ELR (cell line): ENCODE measurements at regions not wholly inside any gene's neighbourhood (a gene's known extent, or its start where the extent isn't known, plus 50 kb on each side); places are given as distances from the start of the nearest gene placed in this dataset.
A peak's percentile ranks its signal among the peaks of the same experiment; 100 is the strongest.
"Not testable (repeated sequence)": the region's sequence is repeated elsewhere in the genome, so short reads cannot be mapped to it uniquely, and the experiment has no call there.

Experiments
- DNase-seq: peaks from one replicate; pipeline ENCODE4 v3.0.0-alpha.2; 2015; ENCODE audit warnings: low read depth

DNA sequence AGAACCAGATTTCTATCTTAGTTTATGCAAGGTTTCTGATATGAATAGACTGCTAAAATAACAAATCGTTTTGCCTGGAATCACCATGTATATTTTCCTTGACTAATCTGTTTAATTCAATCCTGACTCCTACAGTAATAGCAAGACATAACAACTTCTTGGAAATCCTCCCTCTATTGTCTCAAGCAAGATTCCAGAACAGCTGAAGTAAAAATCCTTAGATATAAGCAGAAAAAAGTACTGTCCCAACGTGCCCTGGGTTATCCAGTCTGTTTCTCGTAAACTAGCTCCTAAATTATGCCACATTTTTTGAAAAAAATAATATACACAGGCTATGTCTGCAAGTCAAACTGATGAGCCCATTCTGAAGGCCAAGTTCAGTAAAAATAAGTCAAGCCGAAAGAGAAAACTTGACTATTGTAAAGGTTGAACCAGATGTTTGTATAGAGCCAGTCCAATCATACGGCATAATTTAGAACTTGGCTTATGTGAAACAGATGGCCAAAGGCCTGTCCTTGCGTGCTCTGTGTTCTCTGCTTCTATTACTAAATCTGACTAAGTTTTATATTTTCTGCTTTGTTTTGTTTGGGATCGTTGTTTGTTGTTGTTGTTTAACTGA, 341.6 kb upstream of the NRSN1 start:
- DNase-seq, result no peak

DNA sequence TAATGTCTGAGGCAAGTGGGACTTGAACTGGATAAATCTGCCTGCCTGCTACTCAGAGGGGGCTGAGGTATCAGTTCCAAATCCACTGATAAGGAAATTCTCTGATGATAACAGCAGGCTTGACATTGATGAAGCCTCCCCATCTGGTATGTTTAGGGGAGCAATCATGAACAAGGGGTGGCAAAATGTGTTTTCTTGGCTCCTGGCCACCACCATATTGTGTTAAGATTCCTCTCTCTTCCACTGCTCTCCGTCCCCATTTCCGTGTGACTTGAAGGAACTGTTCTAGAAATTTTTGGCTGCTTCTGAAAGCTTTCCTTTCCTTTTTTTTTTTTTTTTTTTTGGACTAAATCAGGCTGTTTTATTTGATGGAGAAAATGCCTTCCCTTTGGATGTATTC, 335.3 kb upstream of the NRSN1 start:
- DNase-seq, result no peak

DNA sequence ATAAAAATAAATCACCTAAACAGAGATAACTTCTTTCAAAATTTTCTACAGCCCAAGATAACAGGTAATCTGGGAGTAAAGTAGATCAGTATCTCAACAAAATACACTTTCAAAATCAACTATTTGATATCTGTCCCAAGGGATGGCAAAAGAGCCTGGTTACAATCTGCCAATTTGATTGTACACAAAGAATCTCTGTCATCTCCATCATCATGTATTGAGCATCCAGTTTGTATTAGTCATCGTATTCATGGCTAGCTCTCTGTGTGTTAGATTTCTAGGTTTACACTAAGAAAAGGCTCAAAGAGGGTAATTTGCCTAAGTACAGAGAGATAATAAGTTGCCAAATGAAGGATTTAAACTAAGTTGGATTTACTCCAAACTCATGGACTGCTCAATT, 329.0 kb upstream of the NRSN1 start:
- DNase-seq, result no peak

DNA sequence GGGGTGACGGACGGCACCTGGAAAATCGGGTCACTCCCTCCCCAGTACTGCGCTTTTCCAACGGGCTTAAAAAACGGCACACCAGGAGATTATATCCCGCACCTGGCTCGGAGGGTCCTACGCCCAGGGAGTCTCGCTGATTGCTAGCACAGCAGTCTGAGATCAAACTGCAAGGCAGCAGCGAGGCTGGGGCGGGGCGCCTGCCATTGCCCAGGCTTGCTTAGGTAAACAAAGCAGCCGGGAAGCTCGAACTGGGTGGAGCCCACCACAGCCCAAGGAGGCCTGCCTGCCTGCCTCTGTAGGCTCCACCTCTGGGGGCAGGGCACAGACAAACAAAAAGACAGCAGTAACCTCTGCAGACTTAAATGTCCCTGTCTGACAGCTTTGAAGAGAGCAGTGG, 321.7 kb upstream of the NRSN1 start:
- DNase-seq, result not testable (repeated sequence)

DNA sequence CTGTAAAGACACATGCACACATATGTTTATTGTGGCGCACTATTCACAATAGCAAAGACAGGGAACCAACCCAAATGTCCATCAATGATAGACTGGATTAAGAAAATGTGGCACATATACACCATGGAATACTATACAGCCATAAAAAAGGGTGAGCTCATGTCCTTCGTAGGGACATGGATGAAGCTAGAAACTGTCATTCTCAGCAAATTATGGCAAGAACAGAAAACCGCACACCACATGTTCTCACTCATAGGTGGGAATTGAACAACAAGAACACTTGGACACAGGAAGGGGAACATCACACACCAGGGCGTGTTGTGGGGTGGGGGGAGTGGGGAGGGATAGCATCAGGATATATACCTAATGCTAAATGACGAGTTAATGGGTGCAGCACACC, 304.9 kb upstream of the NRSN1 start:
- not testable (repeated sequence) for DNase-seq

DNA sequence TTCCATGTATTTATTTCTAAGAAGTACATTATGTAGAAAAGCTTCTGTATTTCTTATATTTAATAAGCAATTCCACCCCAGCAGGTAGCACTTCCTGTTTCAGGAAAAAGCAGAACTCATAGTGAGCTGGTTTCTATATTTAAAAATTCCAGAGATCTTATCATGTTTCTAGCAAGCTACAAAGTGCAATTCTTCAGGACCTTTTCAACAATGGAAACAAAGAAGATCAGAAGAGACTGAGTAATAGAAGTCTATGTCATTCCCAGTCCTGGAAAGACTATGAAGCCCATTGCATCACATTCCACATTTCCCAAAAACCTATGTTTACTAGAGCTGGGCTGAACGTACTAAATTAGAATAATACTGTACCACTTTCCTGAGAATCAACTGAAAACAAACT, 302.6 kb upstream of the NRSN1 start:
- no peak for DNase-seq

DNA sequence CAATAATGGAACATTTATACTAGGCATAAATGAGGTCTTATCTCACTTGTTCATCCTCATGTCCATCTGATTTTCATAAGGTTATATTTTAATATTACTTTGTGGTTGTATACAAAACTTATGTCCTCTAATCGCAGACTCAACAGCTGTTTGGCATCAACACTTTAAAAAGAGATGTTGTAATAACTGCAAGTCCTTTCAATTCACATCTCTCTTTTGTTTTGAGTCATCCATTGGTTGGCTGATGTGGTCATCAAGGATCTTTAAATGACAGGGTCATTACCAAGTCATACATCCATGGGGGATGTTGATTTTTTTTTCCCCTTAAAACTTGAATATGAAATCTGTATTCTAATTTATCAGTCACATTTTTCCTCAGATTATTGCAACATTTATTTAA, 299.4 kb upstream of the NRSN1 start:
- no peak for DNase-seq

DNA sequence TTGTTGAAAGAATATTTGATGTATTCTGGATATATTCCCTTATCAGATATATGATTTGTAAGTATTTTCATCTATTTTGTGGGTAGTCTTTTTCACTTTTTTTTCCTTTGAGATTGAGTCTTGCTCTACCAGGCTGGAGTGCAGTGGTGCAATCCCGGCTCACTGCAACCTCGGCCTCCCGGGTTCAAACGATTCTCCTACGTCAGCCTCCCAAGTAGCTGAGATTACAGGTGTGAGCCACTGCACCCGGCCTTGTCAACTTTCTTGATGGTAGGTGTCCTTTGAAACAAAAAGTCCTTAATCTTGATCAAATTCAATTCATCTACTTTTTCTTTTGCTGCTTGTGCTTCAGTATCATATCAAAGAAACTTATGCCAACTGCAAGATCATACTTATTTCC, 297.2 kb upstream of the NRSN1 start:
- no peak for DNase-seq

DNA sequence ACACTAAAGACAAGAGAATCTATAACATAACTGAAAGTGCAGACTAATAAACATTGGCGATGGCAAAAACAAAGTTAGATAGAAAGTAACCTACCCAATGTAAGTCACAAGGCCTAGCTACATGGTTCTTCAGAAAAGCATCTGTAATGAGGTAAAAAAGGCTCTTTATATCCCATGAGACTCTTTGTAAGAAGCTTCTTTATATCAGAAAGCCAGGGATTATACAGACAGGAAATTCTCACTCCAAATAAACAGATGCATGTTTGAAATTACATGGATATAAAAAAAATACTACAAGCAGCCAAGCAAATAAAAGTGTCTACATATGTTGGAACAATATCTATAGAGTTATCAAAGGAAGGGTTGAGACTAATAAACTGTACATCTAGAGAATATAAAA, 284.9 kb upstream of the NRSN1 start:
- DNase-seq, result no peak

DNA sequence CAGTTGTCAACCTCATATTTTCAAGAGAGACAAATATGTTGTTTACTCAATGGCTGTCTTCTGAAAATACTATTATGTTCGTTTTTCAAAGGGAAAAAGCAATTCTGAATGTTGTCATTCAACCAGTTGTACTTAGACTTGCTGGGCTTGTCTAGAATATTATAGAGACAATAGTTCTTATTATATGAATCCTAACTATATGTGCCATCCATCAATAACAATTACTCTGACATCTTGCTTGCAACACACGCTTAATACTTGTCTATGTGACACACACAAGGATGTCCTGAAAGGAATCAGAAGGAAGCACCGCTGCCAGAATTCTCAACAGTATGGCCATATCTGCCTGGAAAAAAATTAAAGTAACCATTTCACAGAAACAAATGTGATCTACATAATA, 283.3 kb upstream of the NRSN1 start:
- DNase-seq, result no peak

DNA sequence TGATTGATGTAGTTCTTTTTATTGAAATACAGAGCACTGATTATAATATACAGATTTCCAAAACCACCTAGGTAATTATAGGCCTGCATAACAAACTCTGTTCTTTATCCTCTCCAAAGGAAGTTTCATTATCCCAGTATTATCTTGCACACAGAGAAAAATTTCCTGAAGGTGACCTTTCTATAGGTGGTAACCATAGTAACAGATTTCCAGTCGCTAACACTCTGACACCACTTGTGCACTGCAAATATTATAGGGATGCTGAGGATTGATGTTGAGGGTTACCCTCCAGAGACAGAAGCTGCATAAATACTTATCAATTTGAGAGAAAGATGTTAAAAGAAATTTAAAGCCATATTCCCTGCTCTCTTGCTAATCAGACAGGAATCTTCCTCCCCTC, 274.5 kb upstream of the NRSN1 start:
- no peak for DNase-seq

DNA sequence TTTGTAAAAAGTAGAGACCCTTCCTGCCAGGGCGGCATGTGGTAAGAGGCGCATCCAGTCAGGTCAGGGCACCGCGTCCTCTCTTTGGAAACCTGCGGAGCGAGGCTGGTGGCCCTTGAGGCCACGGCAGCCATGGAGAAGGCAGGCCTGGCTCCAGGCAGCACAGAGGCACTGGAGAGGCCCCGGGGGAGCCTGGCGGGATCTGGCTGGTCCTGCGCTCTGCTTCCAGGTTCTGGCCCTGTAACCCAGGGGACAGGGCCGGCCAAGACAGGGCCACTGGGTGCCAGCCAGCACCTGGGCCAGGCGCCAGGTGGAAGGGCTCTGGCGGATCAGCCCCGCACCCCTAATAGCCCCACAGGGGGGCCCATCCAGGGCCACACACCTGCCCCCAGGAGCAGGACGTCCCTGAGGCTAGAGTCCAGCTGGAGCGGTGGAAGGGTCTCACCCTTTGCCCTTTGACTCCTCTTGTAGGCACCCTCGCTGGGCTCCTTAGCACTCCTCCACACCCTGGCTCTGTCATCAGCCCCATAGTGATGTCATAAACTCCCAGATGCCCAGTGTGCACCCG, 272.4 kb upstream of the NRSN1 start:
- not testable (repeated sequence) for DNase-seq

DNA sequence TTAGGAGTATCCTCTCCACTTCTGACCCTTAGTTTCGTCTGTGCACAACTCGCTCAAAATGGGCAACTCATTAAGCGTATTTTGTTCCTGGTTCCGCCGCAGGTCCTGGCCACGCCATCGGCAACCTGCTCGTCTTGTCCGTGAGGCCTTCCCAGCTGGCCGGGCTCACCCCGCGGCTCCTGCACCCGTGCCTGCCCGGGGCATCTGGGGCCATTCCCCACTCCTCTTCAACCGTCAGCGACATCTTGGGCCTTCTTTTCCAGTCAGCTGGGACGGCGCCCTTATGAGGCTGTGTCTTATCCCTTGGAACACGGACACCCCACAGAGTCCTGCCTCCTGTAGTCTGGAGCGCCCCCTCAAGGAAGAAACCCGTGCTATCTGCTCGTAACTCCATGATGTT, 271.9 kb upstream of the NRSN1 start:
- DNase-seq, result not testable (repeated sequence)

DNA sequence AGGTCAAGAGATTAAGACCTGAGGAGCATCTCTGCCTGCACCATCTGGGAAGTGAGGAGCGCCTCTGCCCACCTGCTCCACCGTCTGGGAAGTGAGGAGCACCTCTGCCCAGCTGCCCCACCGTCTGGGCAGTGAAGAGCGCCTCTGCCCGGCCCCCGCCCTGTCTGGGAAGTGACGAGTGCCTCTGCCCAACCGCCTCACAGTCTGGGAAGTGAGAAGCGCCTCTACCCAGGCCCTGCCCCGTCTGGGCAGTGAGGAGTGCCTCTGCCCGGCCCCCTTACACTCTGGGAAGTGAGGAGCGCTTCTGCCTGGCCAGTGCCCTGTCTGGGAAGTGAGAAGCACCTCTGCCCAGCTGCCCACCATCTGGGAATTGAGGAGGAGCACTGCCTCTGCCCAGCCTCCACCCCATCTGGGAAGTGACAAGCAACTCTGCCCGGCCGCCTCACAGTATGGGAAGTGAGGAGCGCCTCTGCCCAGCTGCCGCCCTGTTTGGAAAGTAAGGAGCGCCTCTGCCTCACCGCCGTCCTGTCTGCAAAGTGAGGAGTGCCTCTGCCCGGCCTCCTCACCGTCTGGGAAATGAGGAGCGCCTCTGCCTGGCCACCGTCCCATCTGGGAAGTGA, 270.4 kb upstream of the NRSN1 start:
- no peak for DNase-seq

DNA sequence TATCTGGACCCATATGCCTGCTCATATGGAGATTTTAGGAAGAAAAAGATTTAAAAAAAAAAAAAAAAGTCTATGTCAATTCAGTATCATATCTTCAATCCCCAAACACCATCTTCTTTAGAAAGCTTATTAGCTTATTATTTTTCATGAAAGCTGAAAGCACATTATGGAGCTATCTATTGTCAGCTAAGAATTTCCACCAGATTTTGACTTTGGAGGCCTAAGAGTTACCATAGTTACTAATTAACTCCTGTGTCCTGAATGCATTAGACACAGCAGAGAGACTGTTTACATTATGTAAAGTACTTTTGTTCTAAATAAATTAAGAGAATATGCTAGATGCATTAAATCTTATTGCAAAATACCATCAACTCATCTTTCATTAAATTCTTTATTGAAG, 255.5 kb upstream of the NRSN1 start:
- DNase-seq, result no peak

DNA sequence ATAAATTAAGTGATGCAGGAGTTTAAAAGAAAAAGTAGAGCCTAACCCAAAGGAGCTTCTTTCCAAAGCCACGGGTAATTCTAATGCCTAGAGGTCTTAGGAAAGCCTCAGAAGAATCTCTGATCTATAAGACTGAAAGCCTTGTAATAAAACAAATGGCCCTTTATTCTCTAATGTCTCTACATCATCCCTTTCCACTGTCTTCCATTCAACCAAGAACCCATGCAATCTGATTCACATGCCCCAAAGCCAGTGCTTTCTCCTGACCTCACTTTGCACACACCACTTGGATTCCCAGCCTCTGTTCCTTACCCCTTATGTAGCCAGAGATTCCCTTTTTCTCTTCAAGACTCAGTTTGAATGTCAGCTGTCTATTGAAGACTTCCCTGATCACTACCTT, 252.9 kb upstream of the NRSN1 start:
- no peak for DNase-seq

DNA sequence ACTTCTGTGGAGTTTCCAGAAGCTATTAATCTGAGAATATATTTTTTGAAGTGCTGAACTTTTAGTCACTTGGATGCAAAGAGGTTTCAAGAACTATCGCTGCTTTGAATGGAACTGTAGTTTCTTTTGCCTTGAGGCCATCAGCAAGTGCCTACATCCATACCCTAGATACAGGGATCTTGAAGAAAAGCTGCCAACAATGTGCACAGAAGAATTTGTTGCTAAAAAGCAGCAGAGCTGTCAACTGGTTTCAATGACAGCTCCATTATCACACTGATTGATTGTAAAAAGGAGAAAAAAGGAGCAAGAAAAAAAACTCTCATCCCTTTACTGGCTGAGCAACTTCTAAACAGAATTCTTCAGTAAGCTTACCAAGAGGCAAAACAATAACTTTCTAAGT, 251.0 kb upstream of the NRSN1 start:
- DNase-seq, result no peak

DNA sequence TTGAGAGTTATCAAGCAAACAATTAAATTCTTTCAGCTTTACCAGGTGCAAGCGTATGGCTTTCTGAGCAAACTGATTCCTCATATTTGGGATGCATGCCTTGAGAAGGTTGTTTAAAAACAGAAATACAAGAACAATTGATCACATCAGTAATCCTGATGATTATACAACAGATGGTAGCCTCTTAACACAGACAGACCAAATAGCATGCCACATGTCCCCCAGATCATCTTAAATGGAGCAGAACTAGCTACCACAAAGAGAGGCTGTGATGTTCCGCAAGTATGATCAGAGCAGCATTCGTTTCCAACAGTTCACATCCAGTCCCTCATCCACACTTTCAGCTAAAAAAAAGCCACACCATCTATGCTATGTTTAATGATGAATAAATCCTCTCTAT, 246.2 kb upstream of the NRSN1 start:
- DNase-seq, result no peak

DNA sequence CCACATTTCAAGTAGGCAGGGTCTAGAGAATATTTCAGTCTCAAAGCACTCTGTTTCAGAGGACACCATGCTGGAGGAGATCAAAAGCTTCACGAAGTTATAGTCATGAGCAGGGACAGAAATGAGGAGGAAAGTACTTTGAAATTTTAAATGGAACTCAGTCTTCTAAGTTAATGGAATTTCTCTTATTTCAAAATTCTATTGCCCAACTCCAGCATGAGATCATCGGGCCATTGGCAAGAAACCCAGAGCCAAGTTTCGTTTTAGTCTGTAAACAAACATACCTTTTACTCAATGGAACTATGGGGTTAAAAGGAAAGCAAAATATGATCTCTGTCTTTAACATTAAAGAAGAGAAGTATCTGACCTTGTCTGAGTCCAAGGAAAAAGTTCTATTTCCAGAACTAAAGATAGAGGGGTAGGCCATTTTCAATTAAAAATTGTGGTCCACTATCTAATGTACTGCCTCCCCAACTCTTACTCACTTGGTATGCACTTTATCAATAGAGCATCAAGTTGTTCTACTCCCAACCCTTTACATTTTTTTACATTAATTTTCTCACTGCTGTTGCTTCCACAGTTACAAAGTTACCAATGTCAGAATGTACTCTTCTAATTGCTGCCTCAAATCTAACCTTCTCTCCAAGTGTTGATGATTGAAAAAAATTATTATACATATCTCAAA, 235.3 kb upstream of the NRSN1 start:
- DNase-seq, result peak; percentile 0

DNA sequence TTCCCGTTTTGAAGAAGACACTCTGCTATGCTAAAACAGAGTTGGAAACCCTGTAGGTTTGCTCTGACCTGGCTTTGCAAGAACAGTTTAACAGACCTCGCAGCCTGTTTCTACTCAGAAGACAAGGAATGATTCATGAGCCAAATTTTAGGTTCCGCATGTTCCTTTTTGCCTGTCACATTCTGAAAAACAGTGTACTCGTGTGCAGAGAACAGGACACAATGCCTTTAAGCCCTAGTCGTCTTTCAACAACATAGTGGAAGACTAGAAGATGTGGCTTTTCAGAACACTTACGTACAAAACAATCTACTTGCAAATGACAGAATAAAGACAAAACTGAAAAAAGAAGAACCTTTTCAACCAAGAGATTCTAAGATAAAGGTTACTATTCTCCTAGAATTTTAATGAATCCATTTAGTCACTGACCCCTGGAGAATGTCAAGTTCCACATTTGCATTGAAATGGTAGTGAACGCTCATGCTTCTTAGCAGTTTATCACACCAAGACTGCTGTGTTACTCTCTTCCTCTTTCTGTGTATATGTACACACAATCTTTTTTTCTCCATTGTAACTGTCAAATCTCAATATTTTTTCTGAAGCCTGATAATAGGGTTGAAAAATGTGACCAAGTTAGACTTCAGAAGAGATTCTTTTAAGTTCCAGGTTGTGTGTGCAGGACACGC, 220.7 kb upstream of the NRSN1 start:
- DNase-seq, result no peak

DNA sequence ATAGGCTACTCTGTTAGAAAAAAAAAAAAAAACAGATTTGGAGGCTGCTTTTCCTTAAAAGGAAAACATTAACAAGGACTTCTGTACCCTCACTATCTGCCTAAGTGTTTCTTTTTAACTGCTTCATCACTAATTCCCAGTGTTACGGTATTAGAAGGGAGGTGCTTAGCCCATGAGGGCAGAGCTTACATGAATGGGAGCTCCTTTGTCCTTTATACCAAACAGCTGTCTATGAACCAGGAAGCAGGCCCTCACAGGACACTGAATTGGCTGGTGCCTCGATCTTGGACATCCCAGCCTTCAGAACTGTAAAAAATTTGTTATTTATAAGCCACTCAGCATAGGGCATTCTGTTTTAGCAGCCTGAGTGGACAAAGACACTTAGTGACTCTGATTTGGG, 215.6 kb upstream of the NRSN1 start:
- DNase-seq, result no peak

DNA sequence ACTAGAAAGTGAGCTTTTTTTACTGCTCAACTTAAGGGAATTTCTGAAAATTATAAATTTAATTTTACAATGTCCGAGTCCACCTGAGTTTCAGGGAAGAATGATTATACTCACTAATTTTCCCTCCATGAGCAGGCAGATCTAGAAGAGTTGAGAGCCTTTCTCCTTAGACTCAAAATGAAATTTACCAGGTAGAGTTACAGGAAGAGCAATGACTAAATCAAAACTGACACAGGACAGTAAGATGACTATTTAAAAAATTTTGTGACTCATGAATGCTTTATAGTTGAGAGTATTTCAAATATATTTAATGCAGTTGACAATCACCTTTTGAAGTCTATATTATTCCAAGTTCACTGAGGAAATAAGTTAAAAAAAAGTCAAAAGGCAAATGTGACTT, 198.1 kb upstream of the NRSN1 start:
- no peak for DNase-seq

DNA sequence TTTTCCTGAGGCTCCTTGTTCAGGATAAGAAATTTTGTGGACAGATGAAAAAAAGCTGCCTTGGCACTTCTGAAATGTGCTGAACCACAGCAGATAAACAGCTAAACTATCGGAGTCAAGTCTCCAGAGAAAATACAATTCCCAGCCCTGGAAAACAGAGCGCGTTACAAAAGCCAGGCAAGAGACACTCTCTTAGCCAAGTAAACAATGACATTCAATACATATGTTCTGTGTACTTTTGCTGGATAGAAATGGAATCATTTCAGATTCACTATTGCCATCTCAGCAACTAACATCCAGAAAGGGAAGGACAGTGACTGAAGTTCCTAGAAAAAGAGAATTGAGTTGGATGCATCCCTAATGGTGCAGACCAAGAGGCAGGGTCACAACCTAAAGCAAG, 196.8 kb upstream of the NRSN1 start:
- DNase-seq, result no peak
